HepG2 (cell line): ENCODE measurements at regions not wholly inside any gene's neighbourhood (a gene's known extent, or its start where the extent isn't known, plus 50 kb on each side); places are given as distances from the start of the nearest gene placed in this dataset.

ENCODE experiments used
- ATAC-seq: fragments of 200-7000 bp; cut with Tn5 transposase; 3 replicates; pipeline ENCODE4 v1.9.1; 2020; ENCODE audit warnings: mild to moderate bottlenecking, moderate library complexity
- BruUV-seq: library from RNA; stranded (reverse); fragments of 400-500 nt; replicated peaks from 2 replicates; lab custom pipeline; 2021; lab: Mats Ljungman, UMichigan
- CTCF ChIA-PET: fragments of 300-600 bp; formaldehyde crosslinking; extraction: SDS; loops from one replicate; lab custom pipeline; 2021; ENCODE audit warnings: low total read pairs, inconsistent platforms, low intra/inter-chr PET ratio; lab: Yijun Ruan, JAX
- POLR2A ChIA-PET: fragments of 350-600 bp; sonication (Branson Sonifier 250); formaldehyde crosslinking; loops from one replicate; lab custom pipeline; 2020; ENCODE audit warnings: antibody characterized with exemption, inconsistent platforms; lab: Yijun Ruan, JAX
- DNase-seq: peaks from one replicate; pipeline ENCODE4 v3.0.0-alpha.2; 2015; ENCODE audit warnings: low spot score
- FAIRE-seq: peaks from 3 replicates; lab custom pipeline; 2011; peaks lifted over from hg19 to GRCh38; lab: Jason Lieb, UNC
- H2AFZ ChIP-seq: one replicate; pipeline ENCODE4 v1.6.1; 2011; ENCODE audit warnings: low read length, inconsistent platforms
- H3K27ac ChIP-seq: fragments of 300-600 bp; 3 replicates; pipeline ENCODE4 v1.8.0; 2011; ENCODE audit warnings: mixed run types, mild to moderate bottlenecking, mixed read lengths, low read length, inconsistent platforms; ENCODE audit not compliant: insufficient read depth; ENCODE audit errors: extremely low read length
- H3K27me3 ChIP-seq, 2 experiments: fragments of 200-600 bp in 1 of 2; 2 replicates in 1 of 2; 3 replicates in 1 of 2; pipeline versions ENCODE4 v1.6.0 to v1.8.0; 2011; ENCODE audit warnings: low read length in 2 of 2, mild to moderate bottlenecking in 2 of 2, moderate library complexity in 2 of 2, inconsistent platforms in 1 of 2; ENCODE audit not compliant: insufficient read depth in 2 of 2, control insufficient read depth in 1 of 2
- H3K36me3 ChIP-seq, 2 experiments: fragments of 200-600 bp in 1 of 2; replicated peaks in 1 of 2; 2 replicates in 1 of 2; 3 replicates in 1 of 2; pipeline versions ENCODE4 v1.5.1 to v1.8.0; 2011; ENCODE audit warnings: low read length in 2 of 2, inconsistent platforms in 1 of 2; ENCODE audit not compliant: insufficient read depth in 2 of 2, control insufficient read depth in 1 of 2
- H3K4me1 ChIP-seq: 2 replicates; pipeline ENCODE4 v1.5.1; 2012; ENCODE audit warnings: low read length, inconsistent platforms; ENCODE audit not compliant: insufficient read depth
- H3K4me2 ChIP-seq: 2 replicates; pipeline ENCODE4 v1.6.0; 2011; ENCODE audit warnings: low read depth, low read length, inconsistent platforms
- H3K4me3 ChIP-seq, 3 experiments: fragments of 200-600 bp in 1 of 3; sonication (generic), shearing (Covaris generic) in 1 of 3; replicated peaks in 1 of 3; 2 replicates each; pipeline ENCODE4 v1.5.1; 2011 to 2016; ENCODE audit warnings: low read length in 3 of 3, inconsistent platforms in 2 of 3, low read depth in 2 of 3, mild to moderate bottlenecking in 2 of 3, control low read depth in 1 of 3, mixed read lengths in 1 of 3; ENCODE audit not compliant: insufficient read depth in 1 of 3
- H3K79me2 ChIP-seq: one replicate; pipeline ENCODE4 v1.6.1; 2011; ENCODE audit warnings: low read length, inconsistent platforms; ENCODE audit not compliant: insufficient read depth
- H3K9ac ChIP-seq: 2 replicates; pipeline ENCODE4 v1.6.0; 2011; ENCODE audit warnings: mild to moderate bottlenecking, low read depth, low read length, inconsistent platforms; ENCODE audit not compliant: insufficient read depth
- H3K9me3 ChIP-seq: 2 replicates; pipeline ENCODE4 v1.5.1; 2012; ENCODE audit warnings: mild to moderate bottlenecking, low read length
- H4K20me1 ChIP-seq: 2 replicates; pipeline ENCODE4 v1.6.0; 2011; ENCODE audit warnings: inconsistent platforms, mild to moderate bottlenecking, low read length, moderate library complexity; ENCODE audit not compliant: insufficient read depth
- ARID3A ChIP-seq: IDR thresholded peaks from 2 replicates; pipeline ENCODE4 v1.6.1; 2012; ENCODE audit warnings: low read depth, low read length, improper control_type of control experiment
- CAMTA2 ChIP-seq: sonication (generic); formaldehyde crosslinking; IDR thresholded peaks from 2 replicates; pipeline ENCODE4 v1.4.0; 2020; ENCODE audit warnings: mild to moderate bottlenecking, missing genetic modification reagents, borderline replicate concordance
- HMGXB4 ChIP-seq, 2 experiments: sonication (generic) in 1 of 2; formaldehyde crosslinking in 1 of 2; IDR thresholded peaks; 2 replicates each; pipeline versions ENCODE4 v1.4.0 to v1.6.1; 2018 to 2020; ENCODE audit warnings: missing genetic modification reagents in 2 of 2, borderline replicate concordance in 1 of 2, low read depth in 1 of 2, mild to moderate bottlenecking in 1 of 2, missing biosample characterization in 1 of 2
- HOXD1 ChIP-seq: sonication (generic); formaldehyde crosslinking; IDR thresholded peaks from 2 replicates; pipeline ENCODE4 v1.5.0; 2020; ENCODE audit warnings: missing genetic modification reagents
- IRF2 ChIP-seq: IDR thresholded peaks from 2 replicates; pipeline ENCODE4 v1.6.1; 2018; ENCODE audit warnings: missing genetic modification reagents, missing compliant biosample characterization
- KDM2A ChIP-seq: sonication (generic); formaldehyde crosslinking; IDR thresholded peaks from 2 replicates; pipeline ENCODE4 v1.4.0; 2020; ENCODE audit warnings: low read depth, missing genetic modification reagents, borderline replicate concordance
- LCORL ChIP-seq, 2 experiments: fragments of 450-650 bp in 1 of 2; sonication (generic) in 1 of 2; formaldehyde crosslinking in 1 of 2; IDR thresholded peaks; 2 replicates each; pipeline versions ENCODE4 v1.5.0 to v1.6.1; 2017 to 2020; ENCODE audit warnings: antibody characterized with exemption in 1 of 2, missing genetic modification reagents in 1 of 2
- MYNN ChIP-seq: sonication (generic); formaldehyde crosslinking; IDR thresholded peaks from 2 replicates; pipeline ENCODE4 v1.4.0; 2020; ENCODE audit warnings: mild to moderate bottlenecking, low read depth, missing genetic modification reagents
- PHB2 ChIP-seq: fragments of 450-650 bp; IDR thresholded peaks from 2 replicates; pipeline ENCODE4 v1.6.1; 2018; ENCODE audit not compliant: partially characterized antibody
- ZNF501 ChIP-seq: sonication (generic); formaldehyde crosslinking; IDR thresholded peaks from 2 replicates; pipeline ENCODE4 v1.5.1; 2020; ENCODE audit warnings: mild to moderate bottlenecking, moderate library complexity, missing genetic modification reagents
- ZNF567 ChIP-seq: sonication (generic); formaldehyde crosslinking; IDR thresholded peaks from 2 replicates; pipeline ENCODE4 v1.8.1; 2023; ENCODE audit warnings: mild to moderate bottlenecking, missing genetic modification reagents, borderline replicate concordance
- WGBS: methylation state at CpG from one replicate; pipeline ENCODE4 v1.1.6; 2017; ENCODE audit warnings: low lambda C conversion rate; 5-methylcytosine and 5-hydroxymethylcytosine counted together
- in situ Hi-C: cut with HindIII; loops from 2 replicates; pipeline ENCODE4 v1.10.0; 2017; ENCODE audit warnings: low pct_unique_long_range_greater_than_20kb; ENCODE audit not compliant: extremely low pct_ligation_motif_present
- intact Hi-C: fragments of 100-400 bp; cut with micrococcal nuclease; formaldehyde crosslinking; loops from one replicate; pipeline ENCODE4 v1.10.0; 2022; ENCODE audit not compliant: unreplicated experiment

- TF ChIP-seq LCORL (IDR thresholded peaks at IDR 0.05) (peak; percentile 66; the same call in 1 of the 2 replicates), LCORL (CRISPR knock-in tag; IDR thresholded peaks at IDR 0.05) (no peak)
Observed at GRCh38 chr3:191070762-191071403, 128.2 kb upstream of the OSTN start (continued).

- Histone ChIP-seq H3K4me1 (no peaks in the 10 kb centered on the region), H3K4me3 (no peak overlapping the region), H3K27me3 (no peaks in the 10 kb centered on the region; a peak in 1 of 5 replicates), H4K20me1 (no peaks in the 10 kb centered on the region), H3K27ac (no peak overlapping the region), H3K79me2 (no peaks in the 10 kb centered on the region), H3K36me3 (no peaks in the 10 kb centered on the region), H3K9ac (no peak overlapping the region), H3K4me2 (no peak overlapping the region), H2AFZ (no peak overlapping the region), H3K9me3 (no peaks in the 10 kb centered on the region)
- WGBS, result 4% methylated on average over 2 of the region's 2 CpGs
- TF ChIP-seq IRF2 (CRISPR knock-in tag) (no peak), ARID3A (no peak), KDM2A (no peak), ZNF567 (CRISPR knock-in tag) (no peak), HMGXB4 (CRISPR knock-in tag; IDR thresholded peaks at IDR 0.05; ENCODE audit: borderline replicate concordance in 1 of 2, low read depth in 1 of 2) (no peak), ZNF501 (no peak), HOXD1 (CRISPR knock-in tag) (no peak), MYNN (CRISPR knock-in tag) (no peak), PHB2 (no peak), CAMTA2 (no peak)
- POLR2A ChIA-PET, result no interaction called here
- in situ Hi-C loops (no loop called here), intact Hi-C loops (no loop called here)
- no peak for DNase-seq
- no peak for ATAC-seq
- no peak for FAIRE-seq
- no TSS peak for BruUV-seq
- CTCF ChIA-PET, result no interaction called here
Observed at GRCh38 chr3:191070201-191070600, 128.8 kb upstream of the OSTN start.
